ENCODE measurements at regions not wholly inside any gene's neighbourhood (a gene's known extent, or its start where the extent isn't known, plus 50 kb on each side); places are given as distances from the start of the nearest gene placed in this dataset.

DNA sequence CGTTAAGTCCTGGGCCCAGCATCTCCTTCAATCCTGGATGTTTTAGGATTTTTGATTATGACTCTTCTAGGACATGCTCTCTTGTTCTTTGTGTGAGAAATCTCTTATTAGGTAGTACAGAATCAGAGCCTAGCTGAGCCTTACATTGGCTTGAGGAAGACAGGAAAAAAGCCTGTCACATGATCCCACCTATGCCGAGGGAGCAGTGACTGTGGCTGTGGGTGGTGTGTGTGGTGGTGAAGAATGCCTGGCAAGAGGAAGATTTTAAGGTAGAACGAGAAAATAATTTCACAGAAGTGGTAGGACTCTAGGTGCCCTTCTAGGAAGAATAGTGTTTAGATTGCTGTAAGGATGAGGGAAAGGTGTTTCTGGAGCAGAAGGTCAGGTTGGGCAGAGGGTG is 449.5 kb upstream of the PROX1 start:
- TF ChIP-seq REST (IDR thresholded peaks at IDR 0.05; ENCODE audit: low read depth): no peak
- no peak for TF ChIP-seq TEAD4 (IDR thresholded peaks at IDR 0.05)
- no peak for TF ChIP-seq ZBTB7A (IDR thresholded peaks at IDR 0.05; ENCODE audit: low read depth)
- no peak for TF ChIP-seq FOXM1 (IDR thresholded peaks at IDR 0.05; ENCODE audit: borderline replicate concordance, low read depth)
- TF ChIP-seq RAD21 (IDR thresholded peaks at IDR 0.05; ENCODE audit: low read depth): no peak
- no peak for TF ChIP-seq TCF12 (IDR thresholded peaks at IDR 0.05; ENCODE audit: low read depth)
- no peak for TF ChIP-seq CREB1 (IDR thresholded peaks at IDR 0.05; ENCODE audit: low read depth)
- no peak for TF ChIP-seq USF1 (IDR thresholded peaks at IDR 0.05)
- TF ChIP-seq TAF1 (IDR thresholded peaks at IDR 0.05; ENCODE audit: low read depth): no peak

Data from Ishikawa (cell line).